CD14-positive monocyte (primary cell): ENCODE measurements at regions not wholly inside any gene's neighbourhood (a gene's known extent, or its start where the extent isn't known, plus 50 kb on each side); places are given as distances from the start of the nearest gene placed in this dataset.

Experiments used
- DNase-seq, 3 donors: peaks; one replicate each; pipeline ENCODE4 v3.0.0-alpha.2; 2011 to 2022
- H2AFZ ChIP-seq: 2 replicates; pipeline ENCODE4 v1.6.0; 2012; ENCODE audit warnings: mild to moderate bottlenecking, low read depth, low read length, inconsistent platforms; ENCODE audit not compliant: insufficient read depth, poor library complexity, severe bottlenecking
- H3K27ac ChIP-seq, 2 donors: 1 replicate in 1 of 2; 2 replicates in 1 of 2; pipeline ENCODE4 v1.5.1; 2012 to 2013; ENCODE audit warnings: low read length in 2 of 2, control low read depth in 1 of 2, inconsistent platforms in 1 of 2, low read depth in 1 of 2, mild to moderate bottlenecking in 1 of 2
- H3K27me3 ChIP-seq, 2 donors: one replicate each; pipeline versions ENCODE4 v1.6.0 to v1.6.1; 2011 to 2013; ENCODE audit warnings: low read length in 2 of 2; ENCODE audit not compliant: control insufficient read depth in 2 of 2, insufficient read depth in 2 of 2
- H3K36me3 ChIP-seq, 2 donors: replicated peaks in 1 of 2; 1 replicate in 1 of 2; 2 replicates in 1 of 2; pipeline versions ENCODE4 v1.5.1 to v1.6.1; 2012 to 2013; ENCODE audit warnings: low read length in 2 of 2, control low read depth in 1 of 2, inconsistent platforms in 1 of 2, mild to moderate bottlenecking in 1 of 2; ENCODE audit not compliant: insufficient read depth in 2 of 2, control insufficient read depth in 1 of 2
- H3K4me1 ChIP-seq, 2 donors: 1 replicate in 1 of 2; 2 replicates in 1 of 2; pipeline versions ENCODE4 v1.5.1 to v1.6.1; 2012 to 2013; ENCODE audit warnings: low read length in 2 of 2, control low read depth in 1 of 2, inconsistent platforms in 1 of 2, mild to moderate bottlenecking in 1 of 2, moderate library complexity in 1 of 2; ENCODE audit not compliant: insufficient read depth in 2 of 2, control insufficient read depth in 1 of 2
- H3K4me2 ChIP-seq: replicated peaks from 2 replicates; pipeline ENCODE3; 2012; ENCODE audit warnings: low read length, moderate library complexity, mild to moderate bottlenecking; ENCODE audit not compliant: poor library complexity, severe bottlenecking; ENCODE audit errors: extremely low read depth
- H3K4me3 ChIP-seq, 3 experiments: fragments of 200-600 bp in 1 of 3; sonication (generic) in 1 of 3; replicated peaks in 1 of 3; 1 replicate in 2 of 3; 2 replicates in 1 of 3; pipeline ENCODE4 v1.5.1; 2011 to 2013; ENCODE audit warnings: low read length in 3 of 3, mild to moderate bottlenecking in 3 of 3, control low read depth in 2 of 3, low read depth in 2 of 3, inconsistent platforms in 1 of 3, moderate library complexity in 1 of 3
- H3K79me2 ChIP-seq: 2 replicates; pipeline ENCODE4 v1.6.0; 2012; ENCODE audit warnings: mild to moderate bottlenecking, control low read depth, inconsistent platforms, low read length, moderate library complexity; ENCODE audit not compliant: insufficient read depth
- H3K9ac ChIP-seq: 2 replicates; pipeline ENCODE4 v1.6.0; 2017; ENCODE audit warnings: low read length, mild to moderate bottlenecking; ENCODE audit not compliant: insufficient read depth, poor library complexity, severe bottlenecking
- H3K9me3 ChIP-seq, 2 donors: replicated peaks in 1 of 2; 1 replicate in 1 of 2; 2 replicates in 1 of 2; pipeline versions ENCODE4 v1.5.1 to v1.6.1; 2012 to 2013; ENCODE audit warnings: low read length in 2 of 2, control low read depth in 1 of 2; ENCODE audit not compliant: control insufficient read depth in 1 of 2, insufficient read depth in 1 of 2
- H4K20me1 ChIP-seq: 2 replicates; pipeline ENCODE4 v1.6.0; 2012; ENCODE audit warnings: mild to moderate bottlenecking, low read length, control low read depth, moderate library complexity; ENCODE audit not compliant: insufficient read depth
- H3K27ac Mint-ChIP-seq, 7 donors: one replicate each; pipeline ENCODE4 v1.8.0; 2020; ENCODE audit warnings: mild to moderate bottlenecking in 7 of 7, mixed read lengths in 7 of 7, moderate library complexity in 6 of 7, inconsistent platforms in 2 of 7
- H3K27me3 Mint-ChIP-seq, 3 donors: one replicate each; pipeline ENCODE4 v1.8.0; 2021 to 2022; ENCODE audit warnings: low read depth in 3 of 3, mild to moderate bottlenecking in 3 of 3, mixed read lengths in 3 of 3, moderate library complexity in 3 of 3, inconsistent platforms in 1 of 3
- H3K36me3 Mint-ChIP-seq, 2 donors: one replicate each; pipeline ENCODE4 v1.8.0; 2020; ENCODE audit warnings: mixed read lengths in 2 of 2, inconsistent platforms in 1 of 2, mild to moderate bottlenecking in 1 of 2
- H3K4me1 Mint-ChIP-seq: one replicate; pipeline ENCODE4 v1.8.0; 2020; ENCODE audit warnings: mild to moderate bottlenecking, mixed read lengths
- H3K4me3 Mint-ChIP-seq, 2 donors: one replicate each; pipeline ENCODE4 v1.8.0; 2020; ENCODE audit warnings: mild to moderate bottlenecking in 2 of 2, mixed read lengths in 2 of 2, moderate library complexity in 1 of 2
- H3K9me3 Mint-ChIP-seq, 7 donors: one replicate each; pipeline ENCODE4 v1.8.0; 2020 to 2022; ENCODE audit warnings: mixed read lengths in 7 of 7, mild to moderate bottlenecking in 6 of 7, moderate library complexity in 6 of 7, inconsistent platforms in 2 of 7
- CTCF ChIP-seq: fragments of 200-600 bp; IDR thresholded peaks from one replicate; pipeline ENCODE4 v1.8.0; 2022; ENCODE audit warnings: antibody characterized with exemption, mild to moderate bottlenecking
- WGBS: methylation state at CpG from one replicate; pipeline ENCODE4 v1.1.5; 2013; ENCODE audit warnings: missing lambda C conversion rate; ENCODE audit not compliant: insufficient coverage; 5-methylcytosine and 5-hydroxymethylcytosine counted together
- intact Hi-C, 2 donors: fragments of 100-400 bp; cut with micrococcal nuclease; formaldehyde crosslinking; loops; one replicate each; pipeline versions ENCODE4 v1.15.0 to v1.15.1; 2023

- Mint-ChIP-seq H3K4me1 (no peaks in the 10 kb centered on the region), H3K9me3 (peaks cover 0 to 5% (median 2%) of the 10 kb centered on the region in 7 donors), H3K4me3 (no peak overlapping the region), H3K27ac (no peak overlapping the region), H3K36me3 (no peaks in the 10 kb centered on the region), H3K27me3 (peaks cover 0 to 2% (median 1%) of the 10 kb centered on the region in 3 donors)
- Histone ChIP-seq H3K4me2 (no peak overlapping the region), H3K27ac (no peak overlapping the region), H3K9ac (no peak overlapping the region), H3K79me2 (no peaks in the 10 kb centered on the region), H4K20me1 (no peaks in the 10 kb centered on the region), H3K36me3 (no peaks in the 10 kb centered on the region), H3K27me3 (no peaks in the 10 kb centered on the region), H3K9me3 (no peaks in the 10 kb centered on the region), H3K4me3 (no peak overlapping the region), H2AFZ (no peak overlapping the region), H3K4me1 (no peaks in the 10 kb centered on the region)
- WGBS = no CpG with 5 or more reads among the region's 1 CpG
- TF ChIP-seq CTCF = no peak
- DNase-seq = no peak
- intact Hi-C loops = no loop called here
These were observed 241.5 kb upstream of the IGFBP7 start for GRCh38 chr4:57351731-57352130.

- H3K27me3 Mint-ChIP-seq = peaks cover 2 to 3% (median 3%) of the 10 kb centered on the region in 3 donors
- no peaks in the 10 kb centered on the region for H3K4me1 Mint-ChIP-seq
- 44% methylated on average over 1 of the region's 2 CpGs for WGBS
- Histone ChIP-seq H3K4me1 (no peaks in the 10 kb centered on the region), H3K9ac (no peak overlapping the region), H3K27ac (no peak overlapping the region), H4K20me1 (no peaks in the 10 kb centered on the region), H3K79me2 (no peaks in the 10 kb centered on the region), H3K9me3 (no peaks in the 10 kb centered on the region), H3K4me3 (no peak overlapping the region), H3K36me3 (no peaks in the 10 kb centered on the region), H2AFZ (no peak overlapping the region), H3K4me2 (no peak overlapping the region), H3K27me3 (no peaks in the 10 kb centered on the region)
- H3K27ac Mint-ChIP-seq = no peak overlapping the region
- H3K4me3 Mint-ChIP-seq = no peak overlapping the region
- TF ChIP-seq CTCF = no peak
- no peaks in the 10 kb centered on the region for H3K36me3 Mint-ChIP-seq
- peaks cover 0 to 2% (median 0%) of the 10 kb centered on the region in 7 donors for H3K9me3 Mint-ChIP-seq
- intact Hi-C loops = no loop called here
- DNase-seq = no peak
These were observed 234.1 kb upstream of the IGFBP7 start for GRCh38 chr4:57344296-57344695.
